ENCODE measurements at regions not wholly inside any gene's neighbourhood (a gene's known extent, or its start where the extent isn't known, plus 50 kb on each side); places are given as distances from the start of the nearest gene placed in this dataset.

GRCh38 chr15:95174301-95175259, 943.2 kb downstream of the MCTP2 start:
- H3K4me3 ChIP-seq (ENCODE audit: extremely low read depth in 1 of 4, insufficient read depth in 2 of 4, low read depth in 3 of 4, low read length in 4 of 4) = no peak overlapping the region
- H4K91ac ChIP-seq (replicated peaks; ENCODE audit: insufficient read length, low read length) = no peak overlapping the region
- no peak overlapping the region for H3K56ac ChIP-seq (replicated peaks; ENCODE audit: insufficient read length, low read depth, low read length)
- H2BK20ac ChIP-seq (ENCODE audit: low read length) = no peak overlapping the region
- no peak overlapping the region for H2BK12ac ChIP-seq (ENCODE audit: low read depth, low read length)
- H2BK5ac ChIP-seq (ENCODE audit: low read depth, low read length) = no peak overlapping the region
- no peaks in the 10 kb centered on the region for H3K27me3 ChIP-seq (replicated peaks in 1 of 4; ENCODE audit: control insufficient read depth in 3 of 4, extremely low read depth in 1 of 4, insufficient read depth in 3 of 4, low read length in 3 of 4)
- H3K4ac ChIP-seq (replicated peaks; ENCODE audit: insufficient read length, low read depth, low read length) = no peak overlapping the region
- POLR2A ChIA-PET (ENCODE audit: partially characterized antibody) = no interaction called here
- no peak overlapping the region for H3K18ac ChIP-seq (ENCODE audit: extremely low read depth, low read length)
- no peaks in the 10 kb centered on the region for H4K20me1 ChIP-seq (replicated peaks in 1 of 2; ENCODE audit: control insufficient read depth in 1 of 2, insufficient read depth in 2 of 2, low read length in 2 of 2)
- no peaks in the 10 kb centered on the region for H3K4me1 ChIP-seq (replicated peaks in 1 of 4; ENCODE audit: control insufficient read depth in 3 of 4, insufficient read depth in 4 of 4, low read length in 3 of 4)
- no peak overlapping the region; the same call in 1 of the 2 replicates for H4K8ac ChIP-seq (ENCODE audit: extremely low read depth, insufficient read depth, low read length)
- H4K5ac ChIP-seq (ENCODE audit: insufficient read length, low read depth, low read length) = no peak overlapping the region
- H3K4me2 ChIP-seq (ENCODE audit: insufficient read depth in 1 of 2, low read depth in 2 of 2, low read length in 2 of 2) = no peak overlapping the region
- peak overlapping the region; percentile 47 for H3K23ac ChIP-seq (ENCODE audit: insufficient read length)
- H3K27ac ChIP-seq (ENCODE audit: low read depth, low read length) = no peak overlapping the region
- H3K23me2 ChIP-seq (ENCODE audit: low read depth, low read length) = no peaks in the 10 kb centered on the region
- DNase-seq (ENCODE audit: low read depth in 1 of 2, low spot score in 2 of 2) = no peak
- 91% methylated on average over 9 of the region's 9 CpGs; no CpG with 5 or more reads in 1 of the 2 experiments for WGBS, 2 experiments (ENCODE audit: extremely low coverage in 1 of 2, insufficient coverage in 1 of 2, insufficient read length in 1 of 2, insufficient replicate concordance in 2 of 2, low coverage in 1 of 2, low lambda C conversion rate in 2 of 2, missing lambda C conversion rate in 1 of 2)
- no peak overlapping the region for H3K14ac ChIP-seq (ENCODE audit: insufficient read length)
- 0 out of 2 replicates have a peak overlapping the region, but pooled peaks have one; percentile 87 for H2AFZ ChIP-seq (ENCODE audit: low read length)
- FAIRE-seq = no peak
- no peak overlapping the region for H2BK120ac ChIP-seq (replicated peaks; ENCODE audit: low read depth, low read length)
- no peaks in the 10 kb centered on the region for H3K9me3 ChIP-seq (ENCODE audit: insufficient read depth in 2 of 2, low read depth in 1 of 2, low read length in 1 of 2)
- CTCF ChIA-PET (ENCODE audit: partially characterized antibody) = interaction anchor here (0.8 kb wide), 1 partner anchor 23 kb away, joined by 3 read pairs; no protein-coding TSS in a partner anchor
- H2AK5ac ChIP-seq (ENCODE audit: low read depth, low read length) = no peak overlapping the region
- H3K79me1 ChIP-seq (ENCODE audit: low read depth, low read length) = no peaks in the 10 kb centered on the region
- H3K36me3 ChIP-seq (ENCODE audit: control insufficient read depth in 2 of 4, insufficient read depth in 4 of 4, low read length in 3 of 4) = no peaks in the 10 kb centered on the region
- H3K9ac ChIP-seq (replicated peaks in 1 of 4; ENCODE audit: extremely low read depth in 1 of 4, low read depth in 3 of 4, low read length in 3 of 4) = no peak overlapping the region
- H3K79me2 ChIP-seq (ENCODE audit: control insufficient read depth in 1 of 2, insufficient read depth in 2 of 2, low read length in 2 of 2) = no peaks in the 10 kb centered on the region
- H2BK15ac ChIP-seq (ENCODE audit: low read length) = no peak overlapping the region

Measured in H1 (cell line).